GM11168 (cell line): ENCODE measurements at regions not wholly inside any gene's neighbourhood (a gene's known extent, or its start where the extent isn't known, plus 50 kb on each side); places are given as distances from the start of the nearest gene placed in this dataset.
"Not testable (repeated sequence)": the region's sequence is repeated elsewhere in the genome, so short reads cannot be mapped to it uniquely, and the experiment has no call there.

Experiments used
- in situ Hi-C: fragments of 300-500 bp; cut with MboI; formaldehyde crosslinking; loops from one replicate; pipeline ENCODE4 v1.12.0; 2022; ENCODE audit warnings: low sequenced_read_pairs; ENCODE audit not compliant: unreplicated experiment

DNA sequence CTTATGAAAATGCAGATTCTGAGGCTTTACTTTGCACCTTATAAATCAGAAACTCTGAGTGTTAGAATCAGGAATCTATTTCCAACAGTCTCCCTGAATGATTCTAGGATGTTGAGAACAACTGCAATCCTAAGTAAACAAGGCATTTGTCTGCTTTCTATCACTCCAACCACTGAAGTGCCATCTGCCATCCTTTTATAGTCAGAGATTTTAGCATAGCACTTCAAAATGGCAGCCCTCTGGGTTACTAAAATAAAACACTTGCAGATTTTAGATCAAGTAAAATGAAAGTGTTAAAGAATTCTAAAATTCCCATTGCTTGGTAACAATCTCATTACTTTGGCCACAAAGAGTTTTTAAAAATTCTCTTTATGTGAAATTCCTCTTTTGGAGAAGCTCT, 258.9 kb downstream of the CD109 start:
- in situ Hi-C loops, result loop anchor here (25.0 kb wide), 1 partner anchor 1257 kb away; the partner anchor contains the start of gene COL12A1

DNA sequence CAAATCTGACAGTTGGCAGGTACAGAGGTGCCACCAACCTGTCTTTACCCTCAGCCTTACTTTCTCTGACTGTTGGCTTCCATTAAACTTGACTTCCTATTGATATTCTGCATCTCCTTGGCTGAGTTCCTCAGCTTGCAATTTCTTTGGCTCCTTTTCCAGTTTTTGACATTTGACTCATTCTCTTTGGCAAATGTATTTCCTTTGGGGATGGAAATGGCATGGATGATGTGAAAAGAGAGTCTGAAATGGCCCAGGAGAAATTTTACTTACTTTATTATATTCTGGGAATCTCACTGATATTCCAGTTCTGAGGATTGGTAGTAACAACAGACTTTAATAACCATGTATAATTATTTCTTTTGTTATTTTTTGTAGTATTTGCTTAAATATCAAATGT, 255.2 kb downstream of the CD109 start:
- in situ Hi-C loops, result loop anchor here (25.0 kb wide), 1 partner anchor 1261 kb away; the partner anchor contains the start of gene COL12A1

DNA sequence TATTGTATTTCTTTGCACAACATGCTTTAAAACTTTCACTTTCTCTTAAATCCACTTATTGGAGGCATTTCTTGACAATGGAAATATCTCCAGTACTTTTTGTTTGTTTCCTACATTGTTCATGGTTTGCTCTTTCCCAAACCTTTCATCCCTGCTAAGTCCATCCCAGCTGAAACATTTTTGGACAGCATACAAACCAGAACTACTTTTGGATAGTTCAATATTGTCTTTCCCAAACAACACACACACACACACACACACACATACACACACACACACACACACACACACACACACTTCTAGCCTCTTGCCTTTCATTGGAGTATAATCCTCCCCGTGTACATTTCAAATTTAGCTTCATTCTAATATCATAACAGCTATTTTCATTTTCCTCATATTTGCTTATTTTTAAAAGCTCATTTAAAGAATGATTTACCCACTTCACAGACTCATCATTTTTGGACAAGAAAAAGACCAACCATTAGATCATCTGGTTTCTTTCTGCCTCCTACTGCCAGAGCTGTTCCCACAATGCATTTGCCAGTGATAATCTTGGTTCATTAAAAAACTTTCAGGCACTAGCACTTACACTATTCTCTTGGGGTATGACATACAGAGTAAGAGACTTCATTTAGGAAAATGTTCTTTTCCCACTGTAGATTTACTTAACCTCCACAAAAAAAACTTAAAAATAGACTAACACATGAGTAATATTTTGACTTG, 248.1 kb downstream of the CD109 start:
- in situ Hi-C loops, result no loop called here

DNA sequence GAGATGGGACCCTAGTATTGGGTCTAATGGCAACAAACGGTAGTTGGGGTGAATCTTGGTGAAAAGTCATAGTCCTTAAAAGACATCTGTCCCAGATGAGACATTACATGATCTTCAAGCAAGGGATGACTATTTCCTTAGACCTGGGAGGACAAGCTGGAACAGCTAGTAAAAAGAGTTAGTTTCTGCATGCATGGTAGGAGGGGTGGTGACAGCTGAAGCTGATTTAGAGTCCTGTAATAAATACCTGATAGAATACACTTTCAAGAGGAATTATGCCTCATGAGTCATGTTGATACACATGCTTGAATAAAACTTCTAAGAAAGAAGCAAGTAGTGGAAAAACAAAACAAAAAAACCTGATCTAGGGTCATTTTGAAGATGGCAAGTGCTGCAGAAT, 247.4 kb downstream of the CD109 start:
- in situ Hi-C loops, result no loop called here

DNA sequence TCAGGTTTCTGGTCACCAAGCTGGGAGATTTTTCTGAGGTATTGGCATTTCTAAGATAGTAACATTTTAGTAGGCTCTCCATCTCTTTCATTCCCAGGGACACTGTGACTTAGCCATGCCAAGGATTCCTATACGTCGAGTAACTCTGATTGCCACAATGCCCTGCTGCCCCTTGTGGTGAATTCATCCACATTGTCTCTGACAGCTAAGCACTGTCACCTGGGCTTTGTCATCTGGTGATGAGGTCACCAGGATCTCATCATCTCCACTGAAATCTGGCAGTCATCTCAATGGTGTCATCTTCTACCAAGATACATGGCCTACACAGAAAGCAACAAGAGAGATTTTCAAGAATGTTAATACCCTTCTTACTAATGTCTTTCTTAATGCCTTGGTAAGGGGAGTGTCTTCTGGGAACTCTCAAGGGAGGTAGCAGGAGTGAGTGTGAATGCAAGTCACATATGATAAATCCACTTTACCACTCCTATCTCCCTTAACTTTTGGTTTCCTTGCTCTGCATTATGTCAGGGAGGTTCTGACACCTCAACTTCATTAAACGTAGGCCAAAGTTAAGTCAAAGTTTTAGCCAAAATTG, 246.7 kb downstream of the CD109 start:
- in situ Hi-C loops, result no loop called here

DNA sequence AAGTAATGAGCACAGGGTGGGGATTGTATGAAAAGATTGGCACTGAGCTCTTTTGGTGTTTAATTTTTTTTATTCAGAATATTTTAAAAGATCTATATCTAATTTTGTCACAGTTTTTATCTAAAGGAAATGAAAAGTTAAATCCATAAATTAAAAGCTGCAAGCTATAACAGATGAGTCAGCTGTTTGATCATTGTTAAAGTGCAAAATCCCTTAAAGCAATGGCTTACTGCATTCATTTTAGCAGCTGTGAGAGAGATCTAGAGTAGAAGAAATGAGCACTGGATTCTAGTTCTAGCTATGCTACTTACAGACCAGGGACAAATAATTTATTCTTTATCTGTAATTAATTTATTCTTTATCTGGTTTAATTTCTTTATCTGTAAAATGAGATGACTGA, 245.9 kb downstream of the CD109 start:
- in situ Hi-C loops, result no loop called here

DNA sequence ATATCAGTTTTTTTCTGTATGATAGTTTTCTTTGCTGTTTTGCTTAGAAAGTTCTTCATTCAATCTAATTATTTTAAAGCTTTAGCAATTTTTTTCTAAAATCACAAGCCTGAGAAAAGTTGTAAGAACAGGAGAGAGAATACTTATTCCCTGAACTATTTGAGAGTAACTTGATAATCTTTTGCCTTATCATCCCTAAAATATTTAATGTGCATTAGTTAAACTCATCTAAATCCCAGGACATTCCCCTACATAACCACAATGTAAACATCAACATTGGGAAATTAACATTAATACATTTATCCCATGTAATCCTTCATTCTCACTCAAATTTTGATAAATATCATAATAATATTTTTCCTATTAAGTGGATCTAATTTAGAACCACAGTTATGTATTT, 241.8 kb downstream of the CD109 start:
- in situ Hi-C loops, result no loop called here

DNA sequence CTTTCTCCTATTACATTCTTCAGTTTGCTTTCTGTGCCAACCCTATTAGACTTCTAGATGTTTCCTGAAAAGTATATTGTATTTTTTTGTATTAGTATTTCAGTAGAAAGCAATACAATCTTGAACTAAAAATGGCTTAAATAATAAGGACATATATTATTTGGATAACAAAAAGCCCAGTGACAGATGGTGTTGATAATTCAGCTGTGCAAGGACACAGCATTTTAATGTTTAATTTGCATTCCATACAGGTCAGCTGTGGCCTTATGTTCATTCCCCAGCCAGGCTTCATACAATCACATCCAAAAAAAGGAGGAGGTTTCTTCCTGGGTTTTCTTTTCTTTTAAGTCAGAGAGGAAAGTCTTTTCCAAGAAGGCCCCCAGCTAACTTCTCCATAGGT, 236.9 kb downstream of the CD109 start:
- in situ Hi-C loops, result no loop called here

DNA sequence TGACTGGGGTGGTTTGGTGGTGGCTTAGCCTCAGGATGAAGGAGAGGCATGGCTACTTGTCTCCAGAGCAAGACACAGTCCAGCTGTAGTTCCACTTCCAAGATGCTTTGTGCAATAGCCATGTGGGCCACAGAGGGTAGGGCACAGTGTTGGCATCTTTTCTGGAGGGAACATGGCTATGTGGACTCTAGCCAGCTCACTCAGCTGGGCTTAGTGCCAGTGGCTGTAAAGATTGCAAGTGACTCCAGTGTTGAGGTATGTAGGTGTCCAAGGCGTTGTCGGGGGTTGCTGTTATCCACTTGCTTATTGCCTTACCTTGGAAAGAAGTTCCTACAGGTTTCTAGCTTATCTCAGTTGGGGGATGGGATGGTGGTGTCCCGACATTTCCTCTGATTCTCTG, 233.4 kb downstream of the CD109 start:
- in situ Hi-C loops, result no loop called here

DNA sequence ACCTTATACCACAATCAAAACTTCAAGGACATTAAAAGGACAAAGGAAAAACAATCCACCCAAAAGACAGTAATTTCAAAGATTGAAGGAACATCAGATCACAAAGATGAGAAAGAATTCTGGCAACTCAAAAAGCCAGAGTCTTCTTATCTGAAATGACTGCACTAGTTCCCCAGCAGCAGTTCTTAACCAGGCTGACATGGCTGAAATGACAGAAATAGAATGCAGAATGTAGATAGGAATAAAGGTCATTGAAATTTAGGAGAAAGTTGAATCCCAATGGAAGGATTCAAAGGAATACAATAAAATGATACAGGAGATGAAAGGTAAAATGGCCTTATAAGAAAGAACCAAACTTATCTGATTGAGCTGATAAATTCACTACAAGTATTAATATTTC, 231.4 kb downstream of the CD109 start:
- in situ Hi-C loops, result no loop called here

DNA sequence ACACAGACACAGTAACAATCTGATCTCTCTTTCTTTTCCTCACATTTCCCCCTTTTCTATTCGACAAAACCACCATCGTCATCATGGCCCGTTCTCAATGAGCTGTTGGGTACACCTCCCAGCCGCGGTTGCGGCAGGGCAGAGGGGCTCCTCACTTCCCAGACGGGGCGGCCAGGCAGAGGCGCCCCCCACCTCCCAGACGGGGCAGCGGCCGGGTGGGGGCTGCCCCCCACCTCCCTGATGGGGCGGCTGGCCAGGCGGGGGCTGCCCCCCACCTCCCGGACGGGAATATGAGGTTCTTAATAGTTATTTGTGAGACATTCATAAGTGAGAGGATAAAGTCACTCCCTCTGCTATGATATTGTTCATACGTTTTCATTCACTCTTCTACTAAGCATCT, 229.7 kb downstream of the CD109 start:
- in situ Hi-C loops, result not testable (repeated sequence)

DNA sequence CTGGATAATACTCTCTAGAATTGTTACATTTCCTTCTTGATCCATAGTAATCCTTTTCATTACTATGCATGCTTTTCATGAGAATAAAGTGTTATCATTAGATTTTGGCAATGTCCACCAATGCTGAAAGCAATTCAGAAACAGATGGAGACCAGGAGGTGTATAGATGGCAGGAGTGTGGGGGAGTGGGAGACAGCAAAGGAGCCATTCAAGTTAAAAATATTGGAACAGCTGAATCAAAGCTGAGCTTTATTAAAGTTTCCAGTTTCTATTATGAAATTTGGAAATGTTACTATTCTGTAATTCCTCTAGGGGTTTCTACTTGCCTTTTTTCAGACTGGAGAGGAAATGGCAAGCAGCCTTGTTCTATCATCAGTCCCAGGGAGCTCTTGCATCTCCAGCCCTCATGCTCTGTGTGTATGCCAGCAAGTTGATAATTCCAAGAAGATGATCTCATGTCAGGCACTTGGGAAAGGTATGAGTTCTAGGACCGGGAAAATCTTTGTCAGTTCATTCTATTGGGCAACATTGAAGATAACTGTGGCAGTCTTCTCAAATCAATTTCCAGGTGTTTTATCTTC, 228.0 kb downstream of the CD109 start:
- in situ Hi-C loops, result no loop called here

DNA sequence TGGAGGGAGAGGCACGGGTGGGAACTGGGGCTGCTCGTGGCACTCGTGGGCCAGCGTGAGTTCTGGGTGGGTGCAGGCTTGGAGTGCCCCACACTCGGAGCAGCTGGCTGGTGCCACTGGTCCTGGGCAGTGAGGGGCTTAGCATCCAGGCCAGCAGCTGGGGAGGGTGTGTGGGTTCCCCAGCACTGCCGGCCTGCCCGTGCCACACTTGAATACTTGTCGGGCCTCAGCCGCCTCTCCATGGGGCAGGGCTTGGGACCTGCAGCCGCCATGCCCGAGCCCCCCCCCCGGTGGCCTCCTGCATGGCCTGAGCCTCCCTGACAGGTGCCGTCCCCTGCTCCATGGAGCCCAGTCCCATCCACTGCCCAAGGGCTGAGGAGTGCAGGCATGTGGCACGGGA, 207.2 kb downstream of the CD109 start:
- in situ Hi-C loops, result no loop called here

DNA sequence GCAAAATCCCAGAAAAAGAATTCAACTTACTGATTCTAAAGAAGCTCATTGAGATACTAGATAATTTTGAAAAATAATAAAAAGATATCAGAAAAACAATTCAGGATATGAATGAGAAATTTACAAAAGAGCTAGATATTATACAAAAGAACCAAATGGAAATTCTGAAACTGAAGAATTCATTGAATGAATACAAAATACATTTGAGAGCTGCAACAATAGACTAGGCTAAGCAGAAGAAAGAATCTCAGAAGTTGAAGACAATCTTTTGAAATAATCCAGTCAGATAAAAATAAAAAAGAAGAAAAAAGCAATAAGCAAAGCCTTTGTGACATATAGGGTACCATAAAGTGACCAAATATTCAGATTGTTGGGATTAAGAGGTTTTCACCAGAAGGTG, 206.0 kb downstream of the CD109 start:
- in situ Hi-C loops, result no loop called here

DNA sequence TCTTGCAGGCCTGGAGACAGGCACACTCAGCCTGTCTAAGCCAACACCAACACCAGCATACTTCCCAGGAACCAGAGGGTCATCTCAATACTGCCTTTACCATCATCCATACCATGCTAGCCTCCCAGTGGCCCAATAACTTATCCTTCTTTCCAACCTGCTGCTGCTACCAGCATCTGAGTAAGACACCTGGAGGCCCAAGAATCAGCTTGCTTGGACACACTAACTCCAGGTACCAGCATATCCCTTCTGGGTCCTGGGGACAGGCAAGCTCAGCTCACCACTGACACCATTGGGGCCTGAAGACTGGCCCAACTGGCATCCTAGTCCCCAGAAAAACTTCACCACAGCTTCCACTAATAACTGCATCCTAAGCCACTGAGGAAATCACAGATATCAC, 205.3 kb downstream of the CD109 start:
- in situ Hi-C loops, result no loop called here

DNA sequence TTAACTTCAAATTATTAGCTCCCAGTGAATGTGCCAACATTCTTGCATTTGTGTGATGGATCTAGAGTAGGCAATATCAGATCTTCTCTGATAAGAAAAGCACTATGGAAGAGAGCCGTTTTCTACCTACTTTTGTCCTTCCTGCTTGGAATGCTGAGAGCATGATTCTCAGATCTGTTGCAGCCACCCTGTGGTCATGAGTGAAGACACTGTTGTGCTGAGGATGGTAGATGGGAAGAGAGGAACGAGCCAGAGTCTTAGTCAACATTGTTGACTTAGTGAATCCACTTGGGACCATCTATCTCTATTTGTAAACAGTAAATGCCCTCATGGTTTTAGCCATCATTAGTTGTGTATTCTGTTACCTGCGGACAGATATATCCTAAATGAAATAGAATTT, 202.6 kb downstream of the CD109 start:
- in situ Hi-C loops, result no loop called here

DNA sequence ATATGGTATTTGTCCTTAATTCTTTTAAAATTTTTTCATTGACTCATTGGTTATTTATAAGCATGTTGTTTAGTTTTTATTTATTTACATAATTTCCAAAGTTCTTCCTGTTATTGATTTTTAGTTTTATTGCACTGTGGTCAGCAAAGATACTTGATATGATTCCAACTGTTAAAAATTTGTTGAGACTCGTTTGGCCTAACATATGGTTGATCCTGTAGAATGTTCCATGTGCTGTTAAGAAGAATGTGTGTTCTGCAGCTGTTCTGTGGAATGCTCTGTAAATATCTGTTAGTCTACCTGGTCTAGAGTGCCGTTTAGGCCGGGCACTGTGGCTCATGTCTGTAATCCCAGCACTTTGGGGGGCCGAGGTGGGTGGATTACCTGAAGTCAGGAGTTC, 197.7 kb downstream of the CD109 start:
- in situ Hi-C loops, result no loop called here

DNA sequence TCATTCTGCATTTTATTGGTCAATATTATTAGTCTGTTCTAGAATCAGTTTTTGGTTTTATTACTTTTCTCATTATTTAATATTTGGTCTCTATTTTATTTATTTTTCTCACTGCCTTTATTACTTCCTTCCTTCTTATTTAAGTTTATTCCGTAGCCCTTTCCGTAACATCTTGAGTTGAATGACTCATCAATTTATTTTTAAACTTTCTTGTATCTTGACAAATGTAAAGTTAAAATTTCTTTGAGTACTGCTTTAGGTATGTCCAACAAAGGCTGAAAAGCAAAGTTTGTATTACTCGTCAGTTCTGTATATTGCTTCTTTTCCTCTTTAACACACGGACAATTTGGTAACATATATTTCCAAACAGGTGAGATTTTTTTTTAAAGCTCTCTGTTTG, 192.0 kb downstream of the CD109 start:
- in situ Hi-C loops, result no loop called here

DNA sequence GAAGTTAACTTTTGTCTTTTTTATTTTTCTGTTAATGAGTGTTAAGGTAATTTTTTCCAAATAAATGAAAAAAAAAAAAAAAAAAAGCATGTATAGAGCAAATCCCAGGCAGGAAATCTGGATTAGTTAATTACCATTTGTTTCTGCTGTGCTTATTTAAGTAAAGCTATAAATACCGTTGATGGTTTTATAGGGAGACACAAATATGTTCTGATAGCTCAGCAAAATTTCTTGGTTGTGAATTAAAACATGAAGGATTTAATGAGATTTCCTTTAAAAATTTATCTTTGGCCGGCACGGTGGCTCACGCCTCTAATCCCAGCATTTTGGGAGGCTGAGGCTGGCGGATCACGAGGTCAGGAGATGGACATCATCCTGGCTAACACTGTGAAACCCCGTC, 189.4 kb downstream of the CD109 start:
- in situ Hi-C loops, result no loop called here

DNA sequence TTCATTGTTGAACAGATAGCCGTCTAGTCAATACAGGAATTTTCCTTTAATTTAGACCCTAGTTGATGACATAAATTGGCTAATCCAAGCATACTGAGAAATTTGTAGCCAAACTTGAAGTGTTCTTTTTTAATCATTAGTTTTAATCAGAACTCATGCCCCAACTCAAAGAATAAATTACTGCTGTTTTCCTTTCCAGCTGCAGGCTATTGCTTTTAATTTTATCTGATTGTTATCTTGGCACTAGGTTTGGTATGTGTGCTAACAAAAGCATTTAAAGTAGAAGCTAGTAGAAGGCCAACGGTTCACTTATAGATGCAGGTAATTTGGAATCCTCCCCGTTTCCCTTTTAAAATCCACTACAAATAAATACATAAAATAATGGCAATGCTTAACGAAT, 188.5 kb downstream of the CD109 start:
- in situ Hi-C loops, result no loop called here

DNA sequence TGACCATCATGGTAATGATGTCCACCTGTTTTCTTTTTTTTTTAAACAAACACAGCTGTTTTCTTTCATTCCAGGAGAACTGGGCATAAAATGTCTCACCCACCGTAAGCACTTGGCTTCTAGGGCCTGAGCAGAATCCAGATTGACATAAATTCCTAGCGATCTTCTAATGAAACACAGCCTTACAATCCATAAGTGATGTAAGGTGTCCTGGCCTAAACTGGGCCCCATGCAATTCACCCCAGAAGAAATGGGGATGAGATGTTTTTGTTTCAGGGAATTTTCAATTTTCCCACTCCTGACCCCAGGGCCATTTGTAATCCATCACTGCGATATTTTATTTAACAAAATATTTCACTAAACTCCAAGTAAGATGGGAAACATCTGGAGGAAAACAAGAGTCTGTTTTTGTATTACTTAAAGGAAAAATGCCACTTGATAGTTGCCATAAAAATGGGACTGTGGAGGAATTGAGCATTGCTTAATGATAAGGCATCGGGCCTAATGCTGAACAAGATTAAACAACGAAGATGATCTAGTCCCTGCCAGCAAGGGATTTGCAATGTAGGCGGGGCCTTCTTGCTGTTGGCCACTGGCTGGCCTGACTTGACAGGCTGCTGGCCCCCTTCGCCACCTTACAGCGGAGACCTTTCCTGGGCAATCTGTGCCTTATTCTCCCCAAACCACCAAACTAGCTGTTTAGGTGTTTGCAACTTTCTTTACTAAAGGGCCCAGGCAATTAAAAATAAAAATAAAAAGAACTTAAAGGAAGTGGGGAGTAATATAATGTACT, 183.7 kb downstream of the CD109 start:
- in situ Hi-C loops, result no loop called here
